ENCODE measurements at regions not wholly inside any gene's neighbourhood (a gene's known extent, or its start where the extent isn't known, plus 50 kb on each side); places are given as distances from the start of the nearest gene placed in this dataset.
A peak's percentile ranks its signal among the peaks of the same experiment; 100 is the strongest.

DNA sequence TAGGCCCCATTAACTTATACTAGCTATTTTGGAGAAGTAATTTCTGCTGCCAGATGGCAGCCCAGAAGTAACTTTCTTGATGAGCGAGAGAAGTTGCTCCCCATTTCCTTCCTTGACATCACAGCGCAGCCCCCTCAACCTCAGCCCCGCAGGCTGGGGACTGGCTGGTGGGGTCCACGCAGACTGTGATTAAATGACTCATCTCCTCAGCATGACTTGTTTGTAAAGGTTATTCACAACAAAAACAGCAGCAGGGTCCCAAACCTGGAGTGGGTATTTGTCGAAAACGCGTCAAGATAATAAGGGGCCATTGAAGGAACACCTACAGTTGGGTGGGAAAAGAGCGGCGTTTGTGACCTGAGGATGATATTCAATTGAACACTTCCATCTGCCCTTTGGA is 120.6 kb downstream of the TXNL1 start:
- no peak for DNase-seq
- Histone ChIP-seq H3K9me3 (replicated peaks in 1 of 3) (no peaks in the 10 kb centered on the region), H3K27ac (no peak overlapping the region), H3K4me1 (replicated peaks in 1 of 2) (no peaks in the 10 kb centered on the region), H3K36me3 (replicated peaks in 1 of 2) (no peaks in the 10 kb centered on the region), H3K27me3 (no peaks in the 10 kb centered on the region), H3K4me3 (no peak overlapping the region)
- TF ChIP-seq POLR2A (IDR thresholded peaks at IDR 0.05), result no peak
- TF ChIP-seq, protein P1, sequence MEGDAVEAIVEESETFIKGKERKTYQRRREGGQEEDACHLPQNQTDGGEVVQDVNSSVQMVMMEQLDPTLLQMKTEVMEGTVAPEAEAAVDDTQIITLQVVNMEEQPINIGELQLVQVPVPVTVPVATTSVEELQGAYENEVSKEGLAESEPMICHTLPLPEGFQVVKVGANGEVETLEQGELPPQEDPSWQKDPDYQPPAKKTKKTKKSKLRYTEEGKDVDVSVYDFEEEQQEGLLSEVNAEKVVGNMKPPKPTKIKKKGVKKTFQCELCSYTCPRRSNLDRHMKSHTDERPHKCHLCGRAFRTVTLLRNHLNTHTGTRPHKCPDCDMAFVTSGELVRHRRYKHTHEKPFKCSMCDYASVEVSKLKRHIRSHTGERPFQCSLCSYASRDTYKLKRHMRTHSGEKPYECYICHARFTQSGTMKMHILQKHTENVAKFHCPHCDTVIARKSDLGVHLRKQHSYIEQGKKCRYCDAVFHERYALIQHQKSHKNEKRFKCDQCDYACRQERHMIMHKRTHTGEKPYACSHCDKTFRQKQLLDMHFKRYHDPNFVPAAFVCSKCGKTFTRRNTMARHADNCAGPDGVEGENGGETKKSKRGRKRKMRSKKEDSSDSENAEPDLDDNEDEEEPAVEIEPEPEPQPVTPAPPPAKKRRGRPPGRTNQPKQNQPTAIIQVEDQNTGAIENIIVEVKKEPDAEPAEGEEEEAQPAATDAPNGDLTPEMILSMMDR (IDR thresholded peaks at IDR 0.05), result no peak
- intact Hi-C loops (cut with DNase I), result no loop called here
- WGBS, 4 donors, result 87 to 97% (median 94%) methylated on average over 9 of the region's 9 CpGs

DNA sequence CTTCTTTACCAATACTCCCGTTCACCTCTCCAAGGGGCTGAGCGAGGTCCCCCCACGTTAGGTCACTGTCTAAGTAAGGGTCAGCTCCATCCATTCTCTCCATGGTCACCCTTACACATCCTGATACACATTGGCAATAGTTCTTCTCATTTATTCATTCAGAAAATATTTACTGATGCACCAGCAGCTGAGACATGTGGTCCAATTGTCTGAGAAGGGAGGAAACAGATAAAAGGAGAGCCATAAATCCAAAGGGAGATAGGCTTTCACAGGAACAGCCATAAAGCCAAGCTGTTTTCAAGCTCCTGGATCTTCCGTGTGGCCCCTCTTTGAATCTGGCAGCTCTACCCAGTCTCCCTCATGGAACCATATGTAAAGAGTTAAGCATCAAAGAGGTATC is 121.2 kb downstream of the TXNL1 start:
- no peak overlapping the region for H3K27ac ChIP-seq
- WGBS, 4 donors, result 60 to 70% (median 65%) methylated on average over 4 of the region's 4 CpGs
- H3K36me3 ChIP-seq (replicated peaks in 1 of 2), result no peaks in the 10 kb centered on the region
- DNase-seq, result no peak
- H3K9me3 ChIP-seq (replicated peaks in 1 of 3), result no peaks in the 10 kb centered on the region
- H3K4me1 ChIP-seq (replicated peaks in 1 of 2), result no peaks in the 10 kb centered on the region
- no peak overlapping the region for H3K4me3 ChIP-seq
- TF ChIP-seq, protein P1 (IDR thresholded peaks at IDR 0.05), result no peak
- no peak for TF ChIP-seq POLR2A (IDR thresholded peaks at IDR 0.05)
- H3K27me3 ChIP-seq, result no peaks in the 10 kb centered on the region
- intact Hi-C loops (cut with DNase I), result no loop called here

DNA sequence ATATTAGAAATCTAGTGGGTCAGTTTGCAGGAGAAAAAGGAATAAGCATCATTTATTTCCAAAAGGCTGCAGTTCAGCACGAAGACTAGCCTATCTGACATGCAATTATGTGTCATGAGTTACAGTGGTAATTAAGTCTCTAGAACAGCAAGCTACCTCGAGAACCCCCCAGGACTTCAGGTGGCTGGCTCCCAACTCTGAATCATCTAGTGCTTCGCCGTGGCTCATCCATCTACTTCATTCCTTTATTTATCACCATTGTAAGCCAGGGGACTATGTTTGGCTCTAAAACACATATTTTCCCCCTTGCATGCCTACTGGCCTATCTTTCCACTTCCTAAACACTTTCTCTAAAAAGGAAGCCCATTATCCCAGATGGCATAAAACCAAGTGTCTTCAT is 121.6 kb downstream of the TXNL1 start:
- WGBS, 4 donors, result 46 to 62% (median 57%) methylated on average over 4 of the region's 4 CpGs
- no peaks in the 10 kb centered on the region for H3K9me3 ChIP-seq (replicated peaks in 1 of 3)
- no peak overlapping the region for H3K4me3 ChIP-seq
- H3K36me3 ChIP-seq (replicated peaks in 1 of 2), result no peaks in the 10 kb centered on the region
- no peaks in the 10 kb centered on the region for H3K27me3 ChIP-seq
- TF ChIP-seq POLR2A (IDR thresholded peaks at IDR 0.05), result no peak
- TF ChIP-seq, protein P1 (IDR thresholded peaks at IDR 0.05), result no peak
- intact Hi-C loops (cut with DNase I), result no loop called here
- no peak overlapping the region for H3K27ac ChIP-seq
- H3K4me1 ChIP-seq (replicated peaks in 1 of 2), result no peaks in the 10 kb centered on the region
- no peak for DNase-seq

GRCh38 chr18:56515522-56515921 is 122.9 kb downstream of the TXNL1 start:
- H3K9me3 ChIP-seq (replicated peaks in 1 of 3), result no peaks in the 10 kb centered on the region
- 60 to 69% (median 64%) methylated on average over 3 of the region's 3 CpGs for WGBS, 4 donors
- no peak overlapping the region for H3K27ac ChIP-seq
- peak in 1 of 7 donors; percentile 8 for DNase-seq
- TF ChIP-seq, protein P1 (IDR thresholded peaks at IDR 0.05), result no peak
- TF ChIP-seq POLR2A (IDR thresholded peaks at IDR 0.05), result no peak
- no peaks in the 10 kb centered on the region for H3K27me3 ChIP-seq
- H3K36me3 ChIP-seq (replicated peaks in 1 of 2), result no peaks in the 10 kb centered on the region
- intact Hi-C loops (cut with DNase I), result no loop called here
- no peak overlapping the region for H3K4me3 ChIP-seq
- no peaks in the 10 kb centered on the region for H3K4me1 ChIP-seq (replicated peaks in 1 of 2)
